GM12872 (cell line): ENCODE measurements at regions not wholly inside any gene's neighbourhood (a gene's known extent, or its start where the extent isn't known, plus 50 kb on each side); places are given as distances from the start of the nearest gene placed in this dataset.
A peak's percentile ranks its signal among the peaks of the same experiment; 100 is the strongest.

Experiments
- CTCF ChIP-seq: IDR thresholded peaks from 3 replicates; pipeline ENCODE4 v1.5.1; 2011; ENCODE audit warnings: low read depth, mild to moderate bottlenecking, low read length, moderate library complexity; ENCODE audit not compliant: insufficient read depth

GRCh38 chrX:51798701-51799100 lies 55.5 kb downstream of the GSPT2 start:
- no peak for TF ChIP-seq CTCF

- peak; percentile 50 for TF ChIP-seq CTCF
These were observed 59.9 kb downstream of the GSPT2 start for GRCh38 chrX:51802917-51803688.

- TF ChIP-seq CTCF = no peak
These were observed 60.6 kb downstream of the GSPT2 start for GRCh38 chrX:51803833-51804232.

GRCh38 chrX:51804741-51805140 lies 61.5 kb downstream of the GSPT2 start:
- TF ChIP-seq CTCF = no peak

- TF ChIP-seq CTCF = no peak
These were observed 70.7 kb downstream of the GSPT2 start for GRCh38 chrX:51813886-51814460.

GRCh38 chrX:51824061-51824460 lies 69.4 kb upstream of the MAGED1 start:
- no peak for TF ChIP-seq CTCF

- TF ChIP-seq CTCF = no peak
These were observed 68.0 kb upstream of the MAGED1 start for GRCh38 chrX:51825436-51825835.
